ENCODE measurements at regions not wholly inside any gene's neighbourhood (a gene's known extent, or its start where the extent isn't known, plus 50 kb on each side); places are given as distances from the start of the nearest gene placed in this dataset.
"Not testable (repeated sequence)": the region's sequence is repeated elsewhere in the genome, so short reads cannot be mapped to it uniquely, and the experiment has no call there.

DNA sequence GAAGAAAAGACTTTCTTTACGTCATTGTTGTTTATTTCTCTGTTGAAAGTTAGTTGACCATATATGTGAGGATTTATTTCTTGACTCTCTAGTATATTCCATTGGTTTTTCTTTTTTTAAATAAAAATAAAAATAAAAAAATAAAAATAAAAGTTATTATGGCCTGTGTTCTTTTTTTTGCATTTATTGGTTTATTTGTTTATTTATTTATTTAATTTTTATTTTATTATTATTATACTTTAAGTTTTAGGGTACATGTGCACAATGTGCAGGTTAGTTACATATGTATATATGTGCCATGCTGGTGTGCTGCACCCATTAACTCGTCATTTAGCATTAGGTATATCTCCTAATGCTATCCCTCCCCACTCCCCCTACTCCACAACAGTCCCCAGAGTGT lies 822.7 kb upstream of the SLC39A10 start:
- TF ChIP-seq, protein P1, sequence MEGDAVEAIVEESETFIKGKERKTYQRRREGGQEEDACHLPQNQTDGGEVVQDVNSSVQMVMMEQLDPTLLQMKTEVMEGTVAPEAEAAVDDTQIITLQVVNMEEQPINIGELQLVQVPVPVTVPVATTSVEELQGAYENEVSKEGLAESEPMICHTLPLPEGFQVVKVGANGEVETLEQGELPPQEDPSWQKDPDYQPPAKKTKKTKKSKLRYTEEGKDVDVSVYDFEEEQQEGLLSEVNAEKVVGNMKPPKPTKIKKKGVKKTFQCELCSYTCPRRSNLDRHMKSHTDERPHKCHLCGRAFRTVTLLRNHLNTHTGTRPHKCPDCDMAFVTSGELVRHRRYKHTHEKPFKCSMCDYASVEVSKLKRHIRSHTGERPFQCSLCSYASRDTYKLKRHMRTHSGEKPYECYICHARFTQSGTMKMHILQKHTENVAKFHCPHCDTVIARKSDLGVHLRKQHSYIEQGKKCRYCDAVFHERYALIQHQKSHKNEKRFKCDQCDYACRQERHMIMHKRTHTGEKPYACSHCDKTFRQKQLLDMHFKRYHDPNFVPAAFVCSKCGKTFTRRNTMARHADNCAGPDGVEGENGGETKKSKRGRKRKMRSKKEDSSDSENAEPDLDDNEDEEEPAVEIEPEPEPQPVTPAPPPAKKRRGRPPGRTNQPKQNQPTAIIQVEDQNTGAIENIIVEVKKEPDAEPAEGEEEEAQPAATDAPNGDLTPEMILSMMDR (IDR thresholded peaks at IDR 0.05): not testable (repeated sequence)
- not testable (repeated sequence) for TF ChIP-seq ZFX (IDR thresholded peaks at IDR 0.05; ENCODE audit: borderline replicate concordance)

All from 22Rv1 (cell line).